ENCODE measurements at regions not wholly inside any gene's neighbourhood (a gene's known extent, or its start where the extent isn't known, plus 50 kb on each side); places are given as distances from the start of the nearest gene placed in this dataset.

DNA sequence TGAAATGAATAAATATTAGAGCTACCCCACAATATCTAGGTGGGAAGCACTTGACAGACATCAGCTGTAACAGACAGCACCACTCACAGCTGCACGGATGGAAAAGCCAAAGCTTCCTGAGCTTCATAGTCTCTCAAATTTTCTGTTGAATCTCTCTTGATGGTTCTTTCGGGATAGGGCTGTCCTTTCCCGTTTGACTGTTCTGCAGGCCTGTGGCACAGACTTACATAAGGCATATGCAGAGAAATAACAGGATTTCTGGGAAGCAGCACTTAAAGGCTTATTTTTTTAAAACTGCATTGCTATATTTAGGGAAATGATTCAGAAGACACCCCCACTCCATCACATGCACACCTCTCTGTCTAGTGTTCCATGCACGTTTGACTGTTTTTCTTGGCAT lies 77.5 kb downstream of the ZNF648 start:
- TF ChIP-seq CTCF (IDR thresholded peaks at IDR 0.05) (no peak), POLR2A (IDR thresholded peaks at IDR 0.05) (no peak)

Measured in right lobe of liver (tissue), 4 donors.